ENCODE measurements at regions not wholly inside any gene's neighbourhood (a gene's known extent, or its start where the extent isn't known, plus 50 kb on each side); places are given as distances from the start of the nearest gene placed in this dataset.

DNA sequence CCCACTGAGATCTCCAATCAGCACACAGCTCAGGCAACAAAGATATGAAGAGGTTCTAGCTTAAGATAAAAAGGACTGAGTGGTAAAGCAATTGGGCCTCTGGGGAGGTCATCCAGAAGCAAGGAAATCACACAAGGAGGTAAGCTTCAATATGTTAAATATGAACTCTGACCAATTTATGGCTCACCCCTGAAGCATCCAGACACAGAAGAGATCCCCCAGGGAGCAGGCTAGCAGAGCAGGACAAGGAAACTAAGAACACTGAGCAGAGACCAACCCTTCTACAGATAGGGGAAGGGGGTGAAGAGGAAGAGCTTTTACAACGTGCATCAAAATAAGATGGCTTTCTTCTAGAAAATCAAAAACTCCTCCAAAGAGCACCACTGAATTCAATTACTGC lies 616.2 kb downstream of the DNAH5 start:
- no peak for FAIRE-seq

DNA sequence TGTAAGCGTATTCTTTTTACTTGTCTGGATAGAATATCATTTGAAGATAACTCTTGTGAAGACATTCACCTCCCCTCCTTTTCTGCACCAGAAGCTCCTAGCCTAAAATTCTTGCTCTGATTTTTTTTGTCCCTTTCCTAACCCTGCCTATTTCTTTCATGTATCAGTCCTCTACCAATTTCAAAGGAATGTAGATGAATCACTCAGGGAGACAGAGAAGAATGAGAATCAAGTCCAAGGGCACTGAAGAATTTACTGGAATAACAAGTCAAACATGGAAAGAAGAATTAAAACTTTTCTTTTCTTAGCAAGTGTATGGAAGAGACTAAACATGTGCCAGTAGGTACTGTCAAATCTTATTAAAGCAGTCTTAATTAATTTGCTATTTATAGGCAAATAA lies 618.7 kb downstream of the DNAH5 start:
- no peak for FAIRE-seq

DNA sequence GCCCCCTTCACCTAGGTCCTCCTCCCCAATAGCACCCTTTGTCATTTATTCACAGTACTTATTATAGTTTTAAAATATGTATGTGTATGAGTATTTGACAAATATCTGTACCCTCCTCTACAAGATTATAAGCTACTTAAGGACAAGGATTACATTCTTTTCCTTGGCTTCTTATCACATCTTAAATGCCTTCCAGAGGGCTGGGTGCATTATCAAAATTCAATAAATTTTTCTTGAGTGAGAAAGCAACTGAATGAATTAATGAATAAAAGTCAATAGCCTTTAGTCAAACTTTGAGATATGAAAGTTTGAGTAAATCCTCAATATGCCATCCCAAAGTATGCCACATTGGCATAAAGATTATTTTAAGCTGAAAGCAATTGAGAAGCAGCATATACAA lies 621.7 kb downstream of the DNAH5 start:
- FAIRE-seq: no peak

DNA sequence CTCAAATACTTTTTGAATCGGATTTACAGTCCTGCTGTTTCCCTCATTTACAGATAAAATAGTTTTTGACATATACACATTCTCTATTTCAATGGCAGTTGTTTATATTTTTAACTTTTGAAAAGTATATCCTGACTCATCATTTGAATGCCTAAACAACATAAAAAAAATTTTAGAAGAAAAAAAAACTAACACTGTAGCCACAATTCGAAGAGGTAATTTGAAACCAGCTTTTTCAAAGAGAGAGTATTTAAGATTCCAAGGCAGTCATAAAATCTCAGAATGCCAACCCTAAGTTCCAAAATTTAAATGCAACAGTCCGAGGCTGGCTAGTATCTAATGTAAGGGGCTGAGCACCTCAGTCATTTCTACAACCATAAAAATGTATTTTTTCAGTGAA lies 626.8 kb downstream of the DNAH5 start:
- no peak for FAIRE-seq

DNA sequence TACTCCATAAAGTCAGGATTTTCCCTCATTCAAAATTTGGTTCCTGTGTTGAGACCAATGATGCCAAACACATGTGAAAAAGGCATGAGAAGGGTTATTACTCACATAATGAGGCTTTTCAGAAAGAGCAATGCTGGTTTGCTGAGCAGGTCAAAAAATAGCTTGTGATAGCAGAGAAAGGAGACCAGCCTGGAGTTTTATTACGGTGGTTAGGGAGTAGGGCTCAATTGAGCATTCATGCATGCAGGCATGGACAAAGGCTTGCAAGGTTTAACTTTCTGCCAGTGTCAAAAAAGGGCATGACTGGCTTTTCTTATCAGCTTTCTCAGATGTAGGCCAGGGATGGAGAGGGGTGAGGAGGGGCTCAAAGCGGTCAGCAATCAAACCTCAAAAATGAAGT lies 628.3 kb downstream of the DNAH5 start:
- no peak for FAIRE-seq

DNA sequence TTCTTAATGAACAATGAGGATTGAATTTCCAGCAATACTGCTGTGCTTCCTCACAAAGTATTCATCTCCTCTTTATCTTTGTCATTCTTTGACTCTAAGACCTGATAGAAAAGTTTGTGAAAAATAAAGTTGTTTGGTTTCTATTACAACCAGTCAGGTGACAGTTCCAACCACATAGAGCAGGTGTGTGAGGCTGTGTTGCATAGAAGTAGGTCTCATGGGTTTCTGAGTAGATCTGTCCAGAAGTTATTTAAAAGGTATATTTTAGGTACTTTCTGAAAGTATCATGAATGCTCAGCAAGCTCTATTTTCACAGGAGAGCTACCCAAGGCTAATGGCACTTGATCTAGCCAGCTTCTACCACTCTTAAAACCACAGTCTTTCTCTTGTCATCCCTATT lies 637.0 kb downstream of the DNAH5 start:
- FAIRE-seq: no peak

DNA sequence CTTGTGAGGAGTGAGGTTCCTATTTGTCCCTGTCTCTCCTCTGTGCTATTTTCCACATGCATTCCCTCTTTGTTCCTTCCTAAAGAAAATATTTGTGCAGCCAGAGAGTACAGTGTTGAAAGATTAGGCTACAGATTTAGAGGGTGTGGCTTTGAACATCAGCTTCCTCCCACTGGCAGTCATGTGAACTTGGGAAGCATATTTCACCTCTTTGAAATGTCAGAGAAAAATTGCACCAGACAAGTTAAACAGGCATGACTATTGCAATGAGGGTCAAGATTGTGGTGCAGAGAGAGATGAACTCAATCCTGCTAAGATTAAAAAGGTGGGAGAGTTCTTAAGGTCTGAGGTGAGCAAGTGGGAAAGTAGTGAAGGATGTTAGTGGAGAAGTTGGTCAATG lies 641.0 kb downstream of the DNAH5 start:
- FAIRE-seq: no peak

DNA sequence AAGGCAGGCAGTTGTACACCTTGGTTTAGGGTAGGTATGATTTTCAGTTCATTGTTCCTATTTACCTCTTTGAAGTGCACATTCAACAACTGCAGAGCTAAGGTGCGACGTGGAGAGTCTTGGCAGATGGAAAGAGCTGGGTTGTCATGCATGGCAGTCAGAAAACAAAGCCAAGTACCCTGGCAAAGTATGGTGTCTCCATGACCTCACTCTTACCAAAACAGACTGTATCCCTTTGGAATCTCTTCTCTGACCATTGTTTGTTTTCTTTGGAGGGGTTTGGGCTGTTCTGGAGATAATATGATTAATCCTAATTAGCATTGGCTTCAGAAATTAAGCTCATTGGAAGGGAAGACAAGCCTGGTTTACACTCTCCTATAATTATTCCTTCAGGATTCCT lies 665.7 kb downstream of the DNAH5 start:
- no peak for FAIRE-seq

DNA sequence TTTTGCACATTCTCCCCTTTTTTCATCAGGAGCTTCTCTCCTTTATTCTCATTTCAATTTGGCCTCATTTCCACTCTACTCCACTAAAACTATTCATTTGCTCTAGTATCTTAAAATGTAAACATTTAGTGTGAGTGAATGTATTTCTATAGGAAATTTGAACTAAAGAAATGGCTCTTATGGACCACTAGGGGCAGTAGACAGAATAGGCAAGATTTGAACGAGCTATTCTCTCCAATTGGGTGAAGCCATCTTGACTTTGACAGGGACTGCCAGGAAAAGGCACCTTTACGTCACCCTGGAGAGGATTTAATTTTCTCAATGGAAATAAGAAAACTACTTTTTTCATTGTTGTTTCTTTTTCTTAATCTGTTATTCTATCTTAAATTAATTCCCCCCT lies 666.3 kb downstream of the DNAH5 start:
- no peak for FAIRE-seq

DNA sequence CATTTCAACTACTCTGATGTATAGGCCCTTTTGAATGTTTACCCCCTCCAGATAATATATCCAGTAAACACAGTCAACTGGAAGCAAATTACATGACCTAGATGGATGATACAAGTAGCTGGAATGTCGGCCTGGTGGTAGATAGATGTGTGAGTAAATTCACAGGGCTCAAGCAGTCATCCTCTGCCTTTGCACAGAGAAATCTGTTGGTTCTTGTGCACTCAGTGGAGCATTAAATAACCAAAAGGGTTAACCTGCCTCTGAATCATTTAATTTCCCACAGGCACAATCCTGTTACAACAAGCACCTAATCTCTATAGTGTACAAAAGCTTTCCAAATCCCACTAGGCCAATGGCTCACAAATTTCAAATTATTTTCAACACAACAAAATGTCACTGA lies 668.3 kb downstream of the DNAH5 start:
- FAIRE-seq: no peak

DNA sequence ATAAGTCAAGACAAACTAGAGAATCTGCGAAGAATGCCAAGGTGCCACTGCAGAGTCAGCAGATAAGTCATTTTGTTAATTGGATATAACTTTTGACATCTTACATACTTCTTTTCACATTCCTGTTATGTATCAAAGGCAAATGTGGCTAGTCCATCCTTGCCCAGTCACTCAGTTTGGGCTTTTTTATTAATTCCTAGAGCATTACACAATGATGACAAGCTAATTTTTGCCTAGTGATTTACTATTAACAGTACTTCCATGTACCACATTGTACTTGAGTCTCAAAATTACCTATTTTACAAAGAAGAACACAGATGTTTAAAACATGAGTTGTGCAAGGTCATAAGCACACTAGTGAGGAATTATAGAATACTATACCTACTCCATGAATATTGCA lies 680.8 kb downstream of the DNAH5 start:
- no peak for FAIRE-seq

DNA sequence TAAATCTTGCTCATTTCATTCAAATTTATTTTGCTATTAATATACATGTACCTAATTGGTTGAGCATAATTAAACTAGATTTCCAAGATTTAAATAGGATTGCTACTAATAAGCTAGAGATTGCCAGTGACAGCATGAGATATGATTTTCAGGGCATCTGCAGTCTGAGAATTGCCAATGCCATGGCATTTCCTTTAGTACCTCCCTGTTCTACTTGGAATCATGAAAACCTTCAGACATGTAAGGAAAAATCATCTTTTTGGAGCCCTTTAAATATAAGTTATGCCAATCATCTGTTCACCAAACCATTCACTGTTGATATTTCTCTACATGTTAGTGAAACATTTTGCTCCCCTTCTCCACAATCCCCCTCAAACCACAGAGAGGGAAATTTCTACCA lies 691.4 kb downstream of the DNAH5 start:
- no peak for FAIRE-seq

DNA sequence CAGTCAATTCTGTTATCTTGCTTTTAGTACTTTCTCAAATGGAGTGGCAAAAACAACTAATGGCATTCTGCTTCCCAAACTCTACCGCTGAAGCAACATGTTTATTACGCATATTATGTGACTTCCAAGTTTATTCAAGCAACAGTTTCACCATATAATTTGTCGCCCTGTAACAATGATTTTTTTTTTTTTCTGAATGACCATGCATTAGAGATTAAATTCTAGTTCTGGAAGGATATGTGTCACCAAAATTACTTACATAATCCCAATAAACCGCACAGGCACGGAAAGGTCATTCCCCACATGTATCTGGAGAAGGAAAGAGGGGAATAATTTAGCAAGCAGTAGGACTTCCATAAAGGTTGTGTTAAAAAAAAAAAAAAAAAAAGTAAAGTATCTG lies 691.8 kb downstream of the DNAH5 start:
- FAIRE-seq: no peak

DNA sequence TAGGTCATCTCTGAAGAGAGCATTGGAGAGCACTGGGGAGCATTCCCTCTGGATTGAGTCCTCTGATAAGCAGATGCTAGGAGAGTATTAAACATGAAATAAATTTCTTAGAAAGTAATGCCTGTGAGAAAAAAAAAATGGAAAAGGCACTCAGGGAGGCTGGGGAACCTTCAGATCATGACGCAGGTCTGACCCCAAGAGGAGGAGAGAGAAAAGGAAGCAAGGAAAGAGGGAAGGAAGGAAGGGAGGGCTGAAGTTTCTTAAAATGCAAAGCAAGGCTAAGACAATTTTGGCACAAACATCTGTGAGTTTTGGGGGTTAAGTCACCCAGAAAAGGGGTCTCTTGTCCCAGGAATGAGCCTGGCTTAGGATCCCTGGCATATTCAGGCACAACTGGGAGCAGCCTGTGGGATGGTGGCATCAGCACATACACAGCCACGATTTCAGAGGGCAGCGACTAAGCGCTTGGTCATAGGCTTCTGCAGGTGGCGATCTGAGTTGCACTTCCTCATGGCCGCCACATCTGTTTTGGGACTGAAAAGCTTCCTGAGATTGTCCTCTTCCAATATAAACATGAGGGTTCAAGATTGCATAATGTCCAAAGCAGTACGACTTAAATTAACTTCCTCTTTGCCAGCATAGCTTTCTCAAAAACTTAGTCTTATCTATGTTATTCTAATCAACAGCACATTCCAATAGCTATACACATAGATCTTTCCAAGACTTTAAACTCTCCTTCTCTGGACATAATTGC lies 692.7 kb downstream of the DNAH5 start:
- no peak for FAIRE-seq

DNA sequence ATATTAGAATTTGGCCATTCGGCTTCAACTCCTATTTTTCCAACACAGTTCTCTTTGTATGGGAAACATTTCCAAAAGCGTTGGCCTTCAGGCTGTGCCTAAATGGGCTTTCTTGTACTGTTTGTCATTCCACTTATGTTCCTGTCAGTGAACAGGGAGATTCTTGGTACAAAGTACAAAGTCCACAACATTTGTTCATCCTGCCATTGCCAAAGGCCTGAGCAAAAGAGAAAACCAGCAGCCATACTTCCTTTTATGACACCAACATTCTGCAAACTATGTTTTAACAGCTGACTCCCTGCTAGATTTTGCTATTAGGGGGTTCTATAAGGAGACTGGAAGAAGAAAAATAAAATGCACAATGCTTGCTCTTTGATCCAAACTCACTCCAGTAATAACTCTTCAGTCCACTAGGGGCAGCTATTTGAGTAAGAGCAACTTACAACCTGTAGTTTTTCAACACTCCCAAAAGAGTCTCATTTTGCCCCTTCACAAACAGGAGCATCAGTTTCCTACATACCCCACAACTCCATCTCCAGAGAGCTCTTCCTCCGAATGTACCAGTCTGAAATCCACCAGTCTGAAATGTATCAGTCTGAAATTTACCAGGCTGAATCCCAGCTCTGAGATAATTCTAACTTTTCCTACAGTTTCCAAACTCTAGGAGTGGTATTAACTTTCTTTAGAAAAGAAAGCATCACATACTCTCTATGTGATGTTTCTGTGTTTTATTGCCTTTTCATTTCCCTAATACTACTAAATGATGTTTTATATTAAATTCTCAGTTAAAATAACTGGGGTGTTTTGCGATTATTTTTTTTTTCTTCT lies 693.8 kb downstream of the DNAH5 start:
- FAIRE-seq: no peak

DNA sequence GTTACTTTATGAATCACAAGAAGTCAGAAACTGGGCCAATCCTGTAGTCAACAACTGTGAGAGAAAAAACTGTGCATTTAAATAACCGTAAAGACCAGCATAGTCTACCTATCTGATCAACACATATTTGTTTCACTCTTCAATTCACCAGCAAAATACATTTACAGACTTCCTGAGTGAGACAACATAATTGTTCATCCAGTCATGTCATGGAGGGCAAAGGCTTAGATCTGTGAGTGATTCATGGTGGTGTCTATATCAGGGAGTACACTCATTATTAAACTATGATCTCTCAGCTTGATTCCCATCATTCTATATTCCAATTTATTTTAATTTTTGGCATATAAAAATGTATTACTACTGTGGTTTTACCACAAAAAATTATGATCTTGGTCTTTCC lies 694.6 kb downstream of the DNAH5 start:
- no peak for FAIRE-seq

DNA sequence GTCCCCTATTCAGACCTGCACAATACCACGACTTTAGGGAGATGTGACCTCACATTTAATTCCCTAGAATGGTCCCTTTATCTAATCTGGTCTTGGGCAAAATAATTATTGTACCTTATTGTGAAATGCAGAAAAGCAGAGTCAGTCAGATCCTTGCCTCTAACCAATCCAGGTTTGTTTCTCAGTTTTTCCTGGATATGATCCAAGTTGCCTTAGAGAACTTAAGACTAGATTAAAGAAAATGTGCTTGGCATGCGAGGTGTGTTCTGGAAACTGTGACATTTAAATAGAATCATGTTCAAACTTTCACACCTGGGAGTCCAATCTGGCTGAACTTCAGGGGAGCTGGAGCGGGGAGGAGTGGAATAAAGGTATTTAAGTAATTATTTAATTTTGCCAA lies 696.2 kb downstream of the DNAH5 start:
- FAIRE-seq: no peak

DNA sequence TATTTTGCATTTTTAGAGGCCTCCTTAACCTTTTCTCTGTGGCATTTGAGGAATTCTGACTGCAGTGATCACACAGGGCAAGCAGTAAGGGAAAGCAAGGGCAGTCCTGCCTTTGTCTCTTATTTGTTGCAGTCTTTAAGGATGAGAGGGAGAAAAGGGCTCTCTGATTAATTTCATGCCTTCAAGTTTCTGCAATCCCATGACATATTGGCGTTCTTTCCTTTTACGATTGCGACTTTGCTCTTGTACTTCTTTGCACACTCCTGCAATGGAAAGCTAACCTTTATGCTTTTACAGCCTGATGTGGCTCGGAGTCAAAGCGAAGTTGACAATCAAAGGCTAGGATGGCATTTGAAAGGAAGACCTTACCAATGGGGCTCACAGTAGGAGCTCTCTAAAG lies 698.4 kb downstream of the DNAH5 start:
- no peak for FAIRE-seq

DNA sequence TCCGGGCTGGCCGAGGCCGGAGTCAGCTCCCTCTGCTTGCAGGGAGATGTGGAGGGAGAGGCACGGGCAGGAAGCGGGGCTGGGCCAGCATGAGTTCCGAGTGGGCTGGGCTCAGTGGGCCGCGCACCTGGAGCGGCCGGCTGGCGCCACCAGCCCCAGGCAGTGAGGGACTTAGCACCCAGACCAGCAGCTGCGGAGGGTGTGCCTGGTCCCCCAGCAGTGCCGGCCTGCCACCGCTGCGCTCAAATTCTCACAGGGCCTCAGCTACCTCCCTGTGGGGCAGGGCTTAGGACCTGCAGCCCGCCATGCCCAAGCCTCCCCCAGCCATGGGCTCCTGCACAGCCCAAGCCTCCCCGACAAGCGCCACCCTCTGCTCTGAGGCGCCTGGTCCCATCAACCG lies 700.3 kb downstream of the DNAH5 start:
- no peak for FAIRE-seq

DNA sequence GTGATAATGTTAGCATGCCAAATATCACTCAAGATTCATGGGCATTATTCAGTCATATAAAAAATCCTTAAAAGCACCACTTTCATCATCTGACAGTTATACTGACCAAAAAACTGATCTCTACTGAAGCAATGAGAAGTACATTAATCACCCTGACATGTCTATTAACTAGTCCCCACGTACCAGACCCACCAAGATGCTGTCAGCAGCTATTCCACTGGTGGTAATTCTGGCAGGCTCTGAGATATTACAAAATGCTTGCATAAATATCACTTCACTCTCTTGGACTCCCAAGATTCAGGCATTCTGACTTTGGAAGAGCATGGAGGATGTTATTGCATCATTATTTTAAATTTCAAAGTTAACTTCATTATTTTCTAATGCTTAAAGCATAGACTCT lies 717.0 kb downstream of the DNAH5 start:
- FAIRE-seq: no peak

DNA sequence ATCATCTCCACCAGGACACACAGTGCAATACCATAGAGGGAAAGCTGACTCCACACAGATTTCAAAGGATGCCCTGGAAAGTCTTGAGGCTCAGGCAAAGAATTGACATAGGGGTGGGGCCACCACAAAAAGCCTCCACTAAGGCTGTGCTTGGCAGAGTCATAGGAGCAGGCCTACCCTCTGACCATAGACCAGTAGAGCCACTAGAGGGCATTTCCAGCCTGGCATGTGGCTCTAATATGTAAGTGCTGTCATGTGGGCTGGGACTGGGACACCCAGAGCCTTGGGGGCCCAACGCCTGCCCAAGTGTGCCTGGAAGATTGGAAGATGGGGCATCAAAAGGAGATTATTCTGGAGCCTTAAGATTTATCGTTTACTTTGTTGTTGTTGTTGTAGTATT lies 726.0 kb downstream of the DNAH5 start:
- no peak for FAIRE-seq

DNA sequence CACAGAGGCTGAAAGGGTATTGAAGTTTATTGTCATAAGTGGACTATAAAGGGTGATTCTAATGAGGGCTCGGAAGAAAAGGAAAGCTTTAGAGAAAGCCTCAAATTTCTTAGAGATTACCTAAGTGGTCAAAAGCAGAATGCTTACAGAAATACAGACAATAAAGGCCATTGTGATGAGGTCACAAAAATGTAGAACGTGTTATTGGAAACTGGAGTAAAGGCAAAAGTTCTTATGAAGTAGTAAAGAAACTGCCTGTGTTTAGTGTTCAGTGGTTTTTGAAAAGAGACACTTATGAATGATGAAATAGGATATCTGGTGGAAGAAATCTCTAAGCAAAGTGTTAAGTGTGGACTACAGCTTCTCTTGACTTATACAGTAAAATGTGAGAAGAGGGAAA lies 726.9 kb downstream of the DNAH5 start:
- no peak for FAIRE-seq

DNA sequence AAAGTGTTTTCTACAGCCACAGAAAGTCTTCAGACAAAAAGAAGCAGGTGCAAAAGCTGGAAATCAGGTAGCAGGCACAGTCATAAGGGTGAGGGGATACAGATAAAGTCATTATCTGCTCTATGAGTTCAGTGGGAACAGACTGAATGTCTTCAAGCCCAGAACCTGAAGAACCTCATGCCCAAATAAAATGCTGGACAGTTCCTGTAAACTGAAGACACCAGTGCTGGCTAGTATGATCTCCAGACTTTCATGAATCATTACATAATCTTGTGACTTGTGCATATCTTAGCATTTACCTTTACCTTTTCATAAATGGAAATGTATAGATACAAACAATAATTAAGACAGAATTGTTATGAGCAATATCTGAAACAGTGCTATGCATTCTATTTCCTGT lies 728.7 kb downstream of the DNAH5 start:
- FAIRE-seq: no peak

DNA sequence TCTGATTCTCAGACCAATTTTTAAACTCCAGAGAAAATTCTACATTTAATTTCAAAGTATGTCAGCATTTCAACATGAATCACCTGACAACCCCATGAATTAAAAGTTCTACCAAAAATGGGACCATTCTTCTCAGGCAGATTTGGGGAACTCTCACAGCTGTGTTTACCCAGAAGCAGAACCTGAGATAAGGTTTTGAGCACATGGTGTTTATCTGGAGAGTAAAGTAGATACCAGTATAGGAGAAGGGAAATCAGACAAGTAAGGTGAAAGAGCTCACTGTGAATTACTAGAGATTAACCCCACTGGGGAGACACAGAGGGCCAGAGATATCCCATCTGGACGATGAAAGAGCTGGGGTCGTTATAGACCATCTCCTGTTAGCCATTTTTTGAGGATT lies 729.1 kb downstream of the DNAH5 start:
- no peak for FAIRE-seq

DNA sequence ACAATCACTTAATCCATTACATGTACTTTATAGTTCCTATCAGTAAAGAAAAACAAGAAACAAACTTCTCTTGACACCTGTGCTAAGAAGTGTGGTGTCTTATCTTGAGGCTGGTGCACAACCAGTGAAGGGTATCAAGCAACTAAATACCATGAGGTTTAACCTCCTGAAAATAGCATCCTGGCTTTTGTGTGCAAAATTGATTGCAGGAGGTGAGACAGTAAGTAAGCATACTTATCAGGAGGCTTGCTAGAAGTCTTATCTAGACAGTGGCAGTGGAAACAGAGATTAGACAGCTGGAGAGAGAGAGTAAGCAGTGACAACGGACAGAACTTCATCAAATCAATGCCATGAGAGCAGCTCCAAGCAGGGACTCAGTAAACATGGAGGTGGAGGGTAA lies 730.3 kb downstream of the DNAH5 start:
- FAIRE-seq: no peak
